ENCODE measurements at regions not wholly inside any gene's neighbourhood (a gene's known extent, or its start where the extent isn't known, plus 50 kb on each side); places are given as distances from the start of the nearest gene placed in this dataset.

DNA sequence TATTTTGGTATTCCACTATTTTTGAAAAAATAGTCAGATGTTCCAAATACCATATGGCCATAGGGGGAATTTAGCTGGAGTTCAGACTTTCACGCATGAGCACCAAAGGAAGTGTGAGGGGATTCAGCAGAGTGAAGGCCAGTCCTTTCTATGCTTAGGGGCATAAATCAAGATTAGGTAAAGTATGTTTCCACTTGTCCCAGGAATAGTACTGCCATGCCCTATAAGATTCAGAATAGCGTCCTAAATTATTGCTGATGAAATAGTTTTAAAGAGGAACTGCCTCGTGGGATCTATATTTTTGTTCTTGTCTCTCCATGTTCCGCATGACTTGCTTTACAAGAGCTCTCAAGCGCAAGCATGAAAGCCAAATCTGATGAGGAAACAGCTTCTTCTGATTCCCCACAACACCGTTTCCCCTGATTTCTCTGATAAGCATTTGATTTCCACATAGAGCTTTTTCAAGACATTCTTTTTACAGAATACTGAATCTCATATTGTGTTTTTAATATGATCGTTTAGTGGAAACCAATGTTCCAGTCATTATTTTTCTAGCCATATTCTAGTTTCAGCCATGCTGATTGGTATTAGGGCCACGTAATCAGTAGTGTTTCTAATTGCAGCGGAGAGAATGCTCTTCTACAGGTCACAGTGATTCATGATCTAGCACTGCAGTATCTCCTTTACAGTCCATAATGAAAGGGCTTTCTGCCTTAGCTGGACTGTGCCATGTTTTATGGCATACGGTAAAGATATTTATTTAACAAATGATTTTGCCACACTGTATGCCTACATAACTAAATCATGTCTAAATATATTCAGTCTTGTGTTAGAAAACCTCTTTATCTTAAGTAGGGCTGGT, 492.3 kb downstream of the CENPC start:
- TF ChIP-seq CTCF (IDR thresholded peaks at IDR 0.05; ENCODE audit: control extremely low read depth, extremely low read depth), result no peak
- H3K4me1 ChIP-seq (ENCODE audit: control insufficient read depth in 5 of 5, insufficient read depth in 5 of 5, low read length in 5 of 5), result no peaks in the 10 kb centered on the region
- ATAC-seq (ENCODE audit: insufficient read depth, low FRiP score), result no peak
- no peak overlapping the region for H3K9ac ChIP-seq (ENCODE audit: insufficient read depth in 1 of 2, low read length in 2 of 2)
- DNase-seq, result no peak
- WGBS, 2 donors, result 67 to 69% methylated on average over 10 of the region's 10 CpGs
- no peaks in the 10 kb centered on the region for H3K36me3 ChIP-seq (ENCODE audit: control insufficient read depth in 4 of 4, insufficient read depth in 4 of 4, low read length in 4 of 4)
- H3K4me3 ChIP-seq, result no peak overlapping the region
- H3K9me3 ChIP-seq (ENCODE audit: control insufficient read depth in 4 of 4, insufficient read depth in 3 of 4, low read length in 3 of 4), result no peaks in the 10 kb centered on the region
- no peak overlapping the region for H3K27ac ChIP-seq (ENCODE audit: low read depth in 1 of 2, low read length in 1 of 2)
- no peaks in the 10 kb centered on the region for H3K27me3 ChIP-seq (ENCODE audit: control insufficient read depth in 3 of 3, insufficient read depth in 3 of 3, low read length in 2 of 3)

GRCh38 chr4:67051000-67051789, 494.1 kb downstream of the CENPC start:
- Histone ChIP-seq H3K9ac (ENCODE audit: insufficient read depth in 1 of 2, low read length in 2 of 2) (no peak overlapping the region), H3K27me3 (ENCODE audit: control insufficient read depth in 3 of 3, insufficient read depth in 3 of 3, low read length in 2 of 3) (no peaks in the 10 kb centered on the region), H3K27ac (ENCODE audit: low read depth in 1 of 2, low read length in 1 of 2) (no peak overlapping the region), H3K36me3 (ENCODE audit: control insufficient read depth in 4 of 4, insufficient read depth in 4 of 4, low read length in 4 of 4) (no peaks in the 10 kb centered on the region), H3K4me3 (no peak overlapping the region), H3K4me1 (ENCODE audit: control insufficient read depth in 5 of 5, insufficient read depth in 5 of 5, low read length in 5 of 5) (no peaks in the 10 kb centered on the region), H3K9me3 (ENCODE audit: control insufficient read depth in 4 of 4, insufficient read depth in 3 of 4, low read length in 3 of 4) (no peaks in the 10 kb centered on the region)
- DNase-seq (no peak), ATAC-seq (ENCODE audit: insufficient read depth, low FRiP score) (no peak)
- TF ChIP-seq CTCF (IDR thresholded peaks at IDR 0.05; ENCODE audit: control extremely low read depth, extremely low read depth), result no peak
- 69 to 85% methylated on average over 4 of the region's 4 CpGs for WGBS, 2 donors

DNA sequence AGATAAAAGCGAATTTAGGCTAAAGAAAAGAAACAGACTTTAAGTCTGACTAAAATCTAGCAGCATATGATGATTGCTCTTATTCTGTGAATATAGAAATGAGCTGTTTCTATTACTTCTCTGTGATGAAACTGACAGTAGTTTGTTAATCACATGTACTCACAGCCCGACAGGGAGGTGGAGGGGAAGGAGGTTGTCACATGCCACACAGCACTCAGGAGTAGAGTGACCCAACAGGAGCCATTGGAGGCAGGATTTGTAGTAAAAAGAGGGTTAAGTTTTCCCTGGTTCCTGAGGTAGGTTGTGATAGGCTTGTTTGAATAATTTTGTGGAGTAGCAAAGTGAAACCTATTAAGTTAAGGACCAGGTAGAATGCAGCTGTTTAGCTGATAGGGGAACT, 495.9 kb downstream of the CENPC start:
- TF ChIP-seq CTCF (IDR thresholded peaks at IDR 0.05; ENCODE audit: control extremely low read depth, extremely low read depth), result no peak
- Histone ChIP-seq H3K27ac (ENCODE audit: low read depth in 1 of 2, low read length in 1 of 2) (no peak overlapping the region), H3K4me3 (no peak overlapping the region), H3K36me3 (ENCODE audit: control insufficient read depth in 4 of 4, insufficient read depth in 4 of 4, low read length in 4 of 4) (no peaks in the 10 kb centered on the region), H3K9me3 (ENCODE audit: control insufficient read depth in 4 of 4, insufficient read depth in 3 of 4, low read length in 3 of 4) (no peaks in the 10 kb centered on the region), H3K9ac (ENCODE audit: insufficient read depth in 1 of 2, low read length in 2 of 2) (no peak overlapping the region), H3K27me3 (ENCODE audit: control insufficient read depth in 3 of 3, insufficient read depth in 3 of 3, low read length in 2 of 3) (no peaks in the 10 kb centered on the region), H3K4me1 (ENCODE audit: control insufficient read depth in 5 of 5, insufficient read depth in 5 of 5, low read length in 5 of 5) (no peaks in the 10 kb centered on the region)
- ATAC-seq (ENCODE audit: insufficient read depth, low FRiP score), result no peak
- peak in 1 of 3 donors; percentile 7 for DNase-seq
- 63 to 74% methylated on average over 2 of the region's 2 CpGs for WGBS, 2 donors

All from lung (tissue), 11 donors.